Natural killer cell (primary cell): ENCODE measurements at regions not wholly inside any gene's neighbourhood (a gene's known extent, or its start where the extent isn't known, plus 50 kb on each side); places are given as distances from the start of the nearest gene placed in this dataset.

Experiments used
- ATAC-seq, 3 donors: fragments of 150-1000 bp in 2 of 3; fragments of 200-7000 bp in 1 of 3; cut with Tn5 transposase; 1 replicate in 1 of 3; 2 replicates in 2 of 3; pipeline ENCODE4 v1.10.0; 2021; ENCODE audit warnings: mild to moderate bottlenecking in 2 of 3, moderate library complexity in 2 of 3
- DNase-seq, 2 donors: peaks; one replicate each; pipeline versions ENCODE4 v3.0.0 to v3.0.0-alpha.2; 2013 to 2021; ENCODE audit warnings: mixed read lengths in 1 of 2
- H3K27ac ChIP-seq: one replicate; pipeline ENCODE4 v1.5.1; 2013; ENCODE audit warnings: mild to moderate bottlenecking, low read length
- H3K27me3 ChIP-seq: one replicate; pipeline ENCODE4 v1.6.1; 2013; ENCODE audit warnings: low read length; ENCODE audit not compliant: control insufficient read depth, insufficient read depth
- H3K36me3 ChIP-seq: one replicate; pipeline ENCODE4 v1.6.1; 2013; ENCODE audit warnings: low read length; ENCODE audit not compliant: control insufficient read depth, insufficient read depth
- H3K4me1 ChIP-seq: one replicate; pipeline ENCODE4 v1.6.1; 2013; ENCODE audit warnings: low read length; ENCODE audit not compliant: control insufficient read depth, insufficient read depth
- H3K4me3 ChIP-seq: one replicate; pipeline ENCODE4 v1.5.1; 2013; ENCODE audit warnings: low read length
- H3K9me3 ChIP-seq: one replicate; pipeline ENCODE4 v1.6.1; 2013; ENCODE audit warnings: low read length; ENCODE audit not compliant: control insufficient read depth, insufficient read depth
- H3K27ac Mint-ChIP-seq, 2 donors: one replicate each; pipeline ENCODE4 v1.8.0; 2022; ENCODE audit warnings: mild to moderate bottlenecking in 2 of 2, mixed read lengths in 2 of 2, moderate library complexity in 1 of 2
- H3K27me3 Mint-ChIP-seq, 2 donors: one replicate each; pipeline ENCODE4 v1.8.0; 2022; ENCODE audit warnings: low read depth in 2 of 2, mixed read lengths in 2 of 2
- H3K36me3 Mint-ChIP-seq: one replicate; pipeline ENCODE4 v1.8.0; 2022; ENCODE audit warnings: mixed read lengths
- H3K4me1 Mint-ChIP-seq, 2 donors: one replicate each; pipeline ENCODE4 v1.8.0; 2022; ENCODE audit warnings: mixed read lengths in 2 of 2
- H3K4me3 Mint-ChIP-seq: one replicate; pipeline ENCODE4 v1.8.0; 2022; ENCODE audit warnings: mild to moderate bottlenecking, moderate library complexity, mixed read lengths
- H3K9me3 Mint-ChIP-seq, 2 donors: one replicate each; pipeline ENCODE4 v1.8.0; 2022; ENCODE audit warnings: mixed read lengths in 2 of 2
- CTCF ChIP-seq: fragments of 200-600 bp; IDR thresholded peaks from one replicate; pipeline ENCODE4 v1.8.0; 2022; ENCODE audit warnings: antibody characterized with exemption
- WGBS: methylation state at CpG from one replicate; pipeline ENCODE4 v1.1.7; 2013; ENCODE audit warnings: missing lambda C conversion rate; ENCODE audit not compliant: insufficient coverage; 5-methylcytosine and 5-hydroxymethylcytosine counted together
- intact Hi-C: fragments of 100-400 bp; cut with micrococcal nuclease; formaldehyde crosslinking; loops from one replicate; pipeline ENCODE4 v1.14.2; 2022

- no peak for ATAC-seq
- 78% methylated on average over 5 of the region's 5 CpGs for WGBS
- Mint-ChIP-seq H3K4me3 (no peak overlapping the region), H3K27me3 (no peaks in the 10 kb centered on the region), H3K36me3 (no peaks in the 10 kb centered on the region), H3K4me1 (no peaks in the 10 kb centered on the region), H3K27ac (no peak overlapping the region), H3K9me3 (peaks cover 9 to 11% of the 10 kb centered on the region in 2 donors)
- TF ChIP-seq CTCF: no peak
- intact Hi-C loops: no loop called here
- Histone ChIP-seq H3K4me3 (no peak overlapping the region), H3K36me3 (no peaks in the 10 kb centered on the region), H3K9me3 (no peaks in the 10 kb centered on the region), H3K4me1 (no peaks in the 10 kb centered on the region), H3K27ac (no peak overlapping the region), H3K27me3 (no peaks in the 10 kb centered on the region)
- DNase-seq: no peak
Observed at GRCh38 chr16:59369523-59369922, 635.4 kb upstream of the GOT2 start.

DNA sequence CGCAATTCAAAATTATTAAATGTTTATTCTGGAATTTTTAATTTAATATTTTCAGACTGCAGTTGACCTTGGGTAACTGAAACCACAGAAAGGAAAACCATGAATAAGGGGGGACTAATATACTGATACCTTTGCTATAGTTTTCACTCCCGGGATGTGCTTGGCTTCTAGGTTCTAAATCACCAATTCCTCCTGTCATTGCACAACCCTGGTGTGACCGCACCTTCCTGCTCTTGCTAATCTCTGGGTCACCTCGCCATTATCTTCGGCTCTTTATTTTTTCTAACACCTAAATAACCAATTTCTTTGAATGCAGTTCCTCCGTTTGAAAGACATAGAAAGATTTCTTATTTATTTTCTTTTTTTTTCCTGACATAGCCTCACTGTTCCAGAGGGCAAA, 634.5 kb upstream of the GOT2 start:
- no peak for TF ChIP-seq CTCF
- Histone ChIP-seq H3K36me3 (no peaks in the 10 kb centered on the region), H3K27ac (no peak overlapping the region), H3K9me3 (no peaks in the 10 kb centered on the region), H3K27me3 (no peaks in the 10 kb centered on the region), H3K4me1 (no peaks in the 10 kb centered on the region), H3K4me3 (no peak overlapping the region)
- ATAC-seq (no peak), DNase-seq (no peak)
- H3K4me3 Mint-ChIP-seq: no peak overlapping the region
- H3K27me3 Mint-ChIP-seq: no peaks in the 10 kb centered on the region
- H3K4me1 Mint-ChIP-seq: no peaks in the 10 kb centered on the region
- H3K36me3 Mint-ChIP-seq: no peaks in the 10 kb centered on the region
- H3K27ac Mint-ChIP-seq: no peak overlapping the region
- WGBS: 85% methylated on average over 6 of the region's 6 CpGs
- peaks cover 9 to 11% of the 10 kb centered on the region in 2 donors for H3K9me3 Mint-ChIP-seq
- intact Hi-C loops: no loop called here

DNA sequence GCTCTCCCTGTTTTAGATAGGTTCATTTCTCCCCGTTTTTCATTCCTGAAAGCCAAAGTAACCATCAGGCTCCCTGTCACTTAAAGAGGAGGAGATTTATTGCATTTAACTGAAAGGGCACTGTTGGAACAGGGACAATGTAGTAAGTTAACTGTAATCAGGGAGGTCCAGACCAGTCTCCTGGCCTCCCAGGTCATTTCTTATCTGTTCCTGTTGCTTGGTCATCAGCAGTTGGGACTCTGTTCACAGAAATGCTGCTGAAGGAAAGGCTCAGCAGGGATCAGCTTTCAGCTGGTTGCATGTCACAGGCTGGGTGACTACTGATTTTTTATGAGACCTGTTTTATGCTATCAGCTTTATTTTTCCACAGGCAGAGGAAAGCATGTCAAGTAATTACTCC, 622.6 kb upstream of the GOT2 start:
- H3K4me1 Mint-ChIP-seq: no peaks in the 10 kb centered on the region
- no peak overlapping the region for H3K27ac Mint-ChIP-seq
- no peaks in the 10 kb centered on the region for H3K27me3 Mint-ChIP-seq
- H3K27me3 ChIP-seq: no peaks in the 10 kb centered on the region
- 70% methylated on average over 1 of the region's 1 CpG for WGBS
- no peaks in the 10 kb centered on the region for H3K4me1 ChIP-seq
- H3K36me3 Mint-ChIP-seq: no peaks in the 10 kb centered on the region
- H3K4me3 Mint-ChIP-seq: no peak overlapping the region
- ATAC-seq: no peak
- DNase-seq: no peak
- peaks cover 0 to 5% of the 10 kb centered on the region in 2 donors for H3K9me3 Mint-ChIP-seq
- no peak for TF ChIP-seq CTCF
- no peak overlapping the region for H3K4me3 ChIP-seq
- H3K9me3 ChIP-seq: no peaks in the 10 kb centered on the region
- H3K36me3 ChIP-seq: no peaks in the 10 kb centered on the region
- intact Hi-C loops: no loop called here
- no peak overlapping the region for H3K27ac ChIP-seq

DNA sequence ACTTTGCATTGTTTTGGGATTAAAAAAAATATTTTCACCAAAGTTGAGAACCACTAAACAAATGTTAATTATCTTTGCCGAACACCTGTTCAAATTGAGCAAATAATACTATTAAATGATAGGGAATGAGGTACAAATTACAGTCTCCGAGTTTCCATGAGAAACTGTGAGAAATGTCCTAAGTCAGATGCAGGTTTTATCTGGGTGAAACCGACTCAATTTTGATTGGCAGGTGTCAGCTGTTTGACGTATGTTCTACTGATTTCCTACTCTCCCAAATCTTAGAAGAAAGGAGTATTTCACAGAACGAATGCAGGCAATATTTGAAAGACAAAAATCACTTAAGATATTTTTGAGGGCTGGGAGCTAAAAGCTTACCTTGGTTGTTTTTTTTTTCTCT, 622.0 kb upstream of the GOT2 start:
- Mint-ChIP-seq H3K4me1 (no peaks in the 10 kb centered on the region), H3K27me3 (no peaks in the 10 kb centered on the region), H3K36me3 (no peaks in the 10 kb centered on the region), H3K27ac (no peak overlapping the region), H3K4me3 (no peak overlapping the region), H3K9me3 (peaks cover 0 to 5% of the 10 kb centered on the region in 2 donors)
- Histone ChIP-seq H3K27ac (no peak overlapping the region), H3K9me3 (no peaks in the 10 kb centered on the region), H3K4me3 (no peak overlapping the region), H3K4me1 (no peaks in the 10 kb centered on the region), H3K36me3 (no peaks in the 10 kb centered on the region), H3K27me3 (no peaks in the 10 kb centered on the region)
- intact Hi-C loops: no loop called here
- DNase-seq: no peak
- no peak for ATAC-seq
- WGBS: 63% methylated on average over 3 of the region's 5 CpGs
- no peak for TF ChIP-seq CTCF
